Pancreas (tissue), 10 donors: ENCODE measurements at regions not wholly inside any gene's neighbourhood (a gene's known extent, or its start where the extent isn't known, plus 50 kb on each side); places are given as distances from the start of the nearest gene placed in this dataset.
A peak's percentile ranks its signal among the peaks of the same experiment; 100 is the strongest.

Experiments
- ATAC-seq, 4 donors: fragments of 200-7000 bp; cut with Tn5 transposase; one replicate each; pipeline versions ENCODE4 v1.8.0 to v1.9.1; 2020; ENCODE audit warnings: mild to moderate bottlenecking in 4 of 4, moderate library complexity in 4 of 4
- DNase-seq, 6 donors: peaks; one replicate each; pipeline ENCODE4 v3.0.0-alpha.2; 2020
- FAIRE-seq: peaks from 2 replicates; lab custom pipeline; 2012; peaks lifted over from hg19 to GRCh38; lab: Jason Lieb, UNC
- H3K27ac ChIP-seq, 4 donors: fragments of 200-600 bp; sonication (generic); 1 replicate in 3 of 4; 2 replicates in 1 of 4; pipeline versions ENCODE4 v1.5.0 to v1.8.0; 2020
- H3K27me3 ChIP-seq, 4 donors: fragments of 200-600 bp; one replicate each; pipeline ENCODE4 v1.8.0; 2021
- H3K36me3 ChIP-seq, 3 donors: fragments of 200-600 bp; sonication (generic) in 1 of 3; one replicate each; pipeline versions ENCODE4 v1.5.0 to v1.8.0; 2020 to 2021
- H3K4me1 ChIP-seq, 3 donors: fragments of 200-600 bp; one replicate each; pipeline ENCODE4 v1.8.0; 2021
- H3K4me3 ChIP-seq, 4 donors: fragments of 200-600 bp; sonication (generic) in 2 of 4; one replicate each; pipeline versions ENCODE4 v1.5.0 to v1.8.0; 2020 to 2021
- H3K9me3 ChIP-seq, 4 donors: fragments of 200-600 bp; one replicate each; pipeline ENCODE4 v1.8.0; 2021
- WGBS, 2 donors: extraction: QIAGEN DNeasy Blood & Tissue Kit; methylation state at CpG; one replicate each; pipeline ENCODE4 v1.1.7; 2013; 5-methylcytosine and 5-hydroxymethylcytosine counted together
- intact Hi-C, 3 donors: fragments of 100-400 bp; cut with DNase I; formaldehyde crosslinking; loops; one replicate each; pipeline versions ENCODE4 v1.11.1 to v1.14.2; 2022
- TF ChIP-seq, protein P1 (sequence below), 4 donors: fragments of 200-600 bp; sonication (generic) in 3 of 4; IDR thresholded peaks; one replicate each; pipeline versions ENCODE4 v1.5.0 to v1.8.0; 2021; ENCODE audit warnings: antibody characterized with exemption in 4 of 4
- donor health status: healthy with polysubstance abuse.
- donor health status: DM: no; HTN: no; CAD: no; lungs with moderate emphysema.
- donor health status: DM: no; HTN: no; CAD: no.
- donor health status: control.
- donor health status: control.
- donor health status: Bipolar disorder and iron deficiency.
- donor health status: DM: yes; HTN: yes; CAD: no.
- donor health status: DM: no; HTN: no; CAD: no.
- donor health status: DM: no; HTN: no; CAD: no.
- donor health status: DM: yes; HTN: yes; CAD: no.

DNA sequence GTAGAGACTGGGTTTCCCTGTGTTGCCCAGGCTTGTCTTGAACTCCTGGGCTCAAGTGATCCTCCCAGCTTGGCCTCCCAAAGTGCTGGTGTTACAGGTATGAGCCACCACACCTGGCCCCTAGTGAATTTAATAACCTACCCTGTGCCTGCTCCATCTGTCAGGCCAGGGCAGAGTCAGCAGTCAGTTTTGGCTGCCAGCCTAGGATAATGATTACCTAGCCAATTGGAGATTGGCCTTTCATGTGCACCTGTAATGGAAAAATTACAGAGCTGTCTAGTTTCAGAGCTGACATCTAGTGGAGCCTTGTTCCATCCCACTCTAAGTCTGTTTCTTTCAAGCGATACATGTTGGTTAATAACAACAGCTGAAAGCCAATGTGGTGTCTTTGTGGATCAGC, 92.0 kb downstream of the DIRAS3 start:
- ATAC-seq (no peak), FAIRE-seq (no peak), DNase-seq (no peak)
- Histone ChIP-seq H3K27me3 (no peaks in the 10 kb centered on the region), H3K27ac (no peak overlapping the region), H3K4me1 (no peaks in the 10 kb centered on the region), H3K4me3 (no peak overlapping the region), H3K9me3 (no peaks in the 10 kb centered on the region), H3K36me3 (no peaks in the 10 kb centered on the region)
- WGBS, 2 donors: 89 to 90% methylated on average over 1 of the region's 1 CpG
- TF ChIP-seq, protein P1, sequence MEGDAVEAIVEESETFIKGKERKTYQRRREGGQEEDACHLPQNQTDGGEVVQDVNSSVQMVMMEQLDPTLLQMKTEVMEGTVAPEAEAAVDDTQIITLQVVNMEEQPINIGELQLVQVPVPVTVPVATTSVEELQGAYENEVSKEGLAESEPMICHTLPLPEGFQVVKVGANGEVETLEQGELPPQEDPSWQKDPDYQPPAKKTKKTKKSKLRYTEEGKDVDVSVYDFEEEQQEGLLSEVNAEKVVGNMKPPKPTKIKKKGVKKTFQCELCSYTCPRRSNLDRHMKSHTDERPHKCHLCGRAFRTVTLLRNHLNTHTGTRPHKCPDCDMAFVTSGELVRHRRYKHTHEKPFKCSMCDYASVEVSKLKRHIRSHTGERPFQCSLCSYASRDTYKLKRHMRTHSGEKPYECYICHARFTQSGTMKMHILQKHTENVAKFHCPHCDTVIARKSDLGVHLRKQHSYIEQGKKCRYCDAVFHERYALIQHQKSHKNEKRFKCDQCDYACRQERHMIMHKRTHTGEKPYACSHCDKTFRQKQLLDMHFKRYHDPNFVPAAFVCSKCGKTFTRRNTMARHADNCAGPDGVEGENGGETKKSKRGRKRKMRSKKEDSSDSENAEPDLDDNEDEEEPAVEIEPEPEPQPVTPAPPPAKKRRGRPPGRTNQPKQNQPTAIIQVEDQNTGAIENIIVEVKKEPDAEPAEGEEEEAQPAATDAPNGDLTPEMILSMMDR (IDR thresholded peaks at IDR 0.05): no peak
- intact Hi-C loops: no loop called here

DNA sequence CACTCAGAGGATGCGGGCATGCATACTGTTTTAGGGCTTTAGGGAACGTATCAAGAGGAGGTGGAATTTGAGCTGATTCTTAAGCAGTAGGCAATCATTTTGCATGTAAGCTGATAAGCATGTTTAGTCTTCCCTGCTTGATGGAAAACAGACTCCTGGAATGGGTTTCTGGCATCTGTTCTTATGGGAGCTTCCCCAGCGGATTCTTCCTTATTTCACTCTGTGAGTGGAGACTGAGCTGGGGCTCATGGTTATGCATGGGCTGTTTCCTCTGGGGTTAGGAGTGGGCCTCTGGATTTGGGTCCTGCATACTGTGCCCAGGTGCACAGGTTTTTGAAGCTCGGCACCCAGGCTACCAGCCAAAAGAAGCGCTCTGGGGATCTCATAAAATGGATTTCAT, 93.4 kb downstream of the DIRAS3 start:
- ATAC-seq (peak in 1 of 4 donors; percentile 19), FAIRE-seq (no peak), DNase-seq (no peak)
- Histone ChIP-seq H3K4me1 (no peaks in the 10 kb centered on the region), H3K36me3 (no peaks in the 10 kb centered on the region), H3K4me3 (no peak overlapping the region), H3K27me3 (no peaks in the 10 kb centered on the region), H3K27ac (no peak overlapping the region), H3K9me3 (no peaks in the 10 kb centered on the region)
- TF ChIP-seq, protein P1 (IDR thresholded peaks at IDR 0.05): no peak
- intact Hi-C loops: no loop called here
- 81 to 88% methylated on average over 5 of the region's 5 CpGs for WGBS, 2 donors

DNA sequence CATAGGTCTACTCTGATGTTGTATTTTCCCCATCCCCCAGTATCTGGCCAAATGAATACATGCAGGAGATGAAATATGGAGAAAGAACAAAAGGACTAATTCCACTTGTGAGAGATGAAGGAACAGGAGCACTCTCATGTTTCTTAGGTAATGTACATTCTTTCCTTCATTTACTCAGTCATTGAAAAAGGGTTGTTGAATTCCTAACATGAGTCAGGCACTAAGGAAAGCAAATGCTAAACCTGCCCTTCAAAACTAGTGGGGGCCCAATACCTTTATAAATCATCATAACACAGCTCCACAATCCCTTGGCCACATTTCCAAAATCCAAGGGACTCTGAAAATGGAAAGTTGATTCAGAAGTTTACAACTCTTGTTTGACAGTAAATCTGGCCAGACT, 94.3 kb downstream of the DIRAS3 start:
- DNase-seq (no peak), FAIRE-seq (no peak), ATAC-seq (no peak)
- no peaks in the 10 kb centered on the region for H3K9me3 ChIP-seq
- TF ChIP-seq, protein P1 (IDR thresholded peaks at IDR 0.05): no peak
- no peak overlapping the region for H3K27ac ChIP-seq
- no peaks in the 10 kb centered on the region for H3K4me1 ChIP-seq
- no peaks in the 10 kb centered on the region for H3K36me3 ChIP-seq
- no peak overlapping the region for H3K4me3 ChIP-seq
- no peaks in the 10 kb centered on the region for H3K27me3 ChIP-seq
- intact Hi-C loops: no loop called here

DNA sequence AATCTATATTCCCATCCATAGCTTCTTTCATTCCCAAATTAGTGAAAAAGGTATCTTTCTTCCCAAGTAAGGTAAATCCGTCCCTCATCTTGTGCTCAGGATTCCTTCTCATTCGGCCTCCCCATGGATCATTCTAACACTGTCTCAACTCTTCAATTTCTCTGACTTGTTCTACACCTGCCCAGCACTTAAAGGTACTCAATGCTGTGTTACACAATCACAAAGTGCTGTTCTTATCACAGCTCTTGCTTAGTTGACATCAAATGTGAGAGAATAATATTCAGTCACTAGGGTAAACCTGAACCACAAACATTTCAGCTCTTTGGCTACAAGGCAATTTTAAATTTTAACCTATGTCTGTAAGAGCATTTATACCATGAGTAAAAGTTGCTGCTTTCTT, 94.8 kb downstream of the DIRAS3 start:
- ATAC-seq (no peak), DNase-seq (no peak), FAIRE-seq (no peak)
- intact Hi-C loops: no loop called here
- no peaks in the 10 kb centered on the region for H3K27me3 ChIP-seq
- TF ChIP-seq, protein P1 (IDR thresholded peaks at IDR 0.05): no peak
- 70 to 88% methylated on average over 2 of the region's 2 CpGs for whole genome bisulfite sequencing, 2 donors
- no peaks in the 10 kb centered on the region for H3K4me1 ChIP-seq
- H3K27ac ChIP-seq: no peak overlapping the region
- H3K9me3 ChIP-seq: no peaks in the 10 kb centered on the region
- H3K36me3 ChIP-seq: no peaks in the 10 kb centered on the region
- no peak overlapping the region for H3K4me3 ChIP-seq

DNA sequence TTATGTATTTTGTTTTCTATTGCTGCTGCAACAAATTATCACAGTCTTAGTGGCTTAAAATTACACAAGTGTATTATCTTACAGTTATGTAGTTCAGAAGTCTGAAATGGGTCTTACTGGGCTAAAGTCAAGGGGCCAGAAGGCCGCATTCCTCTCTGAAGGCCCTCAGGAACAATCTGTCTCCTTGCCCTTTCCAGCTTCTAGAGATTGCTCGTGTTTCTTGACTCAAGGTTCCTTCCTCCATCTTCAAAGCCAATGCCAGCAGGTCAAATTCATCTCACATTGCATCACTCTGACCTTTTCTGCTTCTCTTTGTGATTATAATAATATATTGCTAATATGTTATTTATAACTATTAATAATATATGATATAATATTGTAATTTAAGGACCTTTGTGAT, 97.1 kb downstream of the DIRAS3 start:
- no peak for DNase-seq
- no peak for FAIRE-seq
- H3K9me3 ChIP-seq: no peaks in the 10 kb centered on the region
- H3K27ac ChIP-seq: no peak overlapping the region
- H3K4me1 ChIP-seq: no peaks in the 10 kb centered on the region
- no peaks in the 10 kb centered on the region for H3K36me3 ChIP-seq
- 76 to 91% methylated on average over 2 of the region's 2 CpGs for WGBS, 2 donors
- H3K4me3 ChIP-seq: no peak overlapping the region
- intact Hi-C loops: no loop called here
- TF ChIP-seq, protein P1 (IDR thresholded peaks at IDR 0.05): no peak
- H3K27me3 ChIP-seq: no peaks in the 10 kb centered on the region
- no peak for ATAC-seq
